Lung microvascular endothelial cell (primary cell): ENCODE measurements at regions not wholly inside any gene's neighbourhood (a gene's known extent, or its start where the extent isn't known, plus 50 kb on each side); places are given as distances from the start of the nearest gene placed in this dataset.
"Not testable (repeated sequence)": the region's sequence is repeated elsewhere in the genome, so short reads cannot be mapped to it uniquely, and the experiment has no call there.

ENCODE experiments used
- DNase-seq, 2 donors: peaks; one replicate each; pipeline versions ENCODE4 v3.0.0 to v3.0.0-alpha.2; 2010; ENCODE audit warnings: low read depth in 2 of 2

GRCh38 chr13:42478531-42479156, 95.3 kb upstream of the TNFSF11 start:
- DNase-seq = peak; percentile 41 to 67

GRCh38 chr13:42484386-42484785, 89.6 kb upstream of the TNFSF11 start:
- no peak for DNase-seq

GRCh38 chr13:42485272-42485671, 88.7 kb upstream of the TNFSF11 start:
- DNase-seq = no peak

GRCh38 chr13:42486711-42487198, 87.2 kb upstream of the TNFSF11 start:
- peak; percentile 71 to 95 for DNase-seq

- DNase-seq = no peak
These were observed 86.7 kb upstream of the TNFSF11 start for GRCh38 chr13:42487221-42487620.

- DNase-seq = no peak
These were observed 83.3 kb upstream of the TNFSF11 start for GRCh38 chr13:42490676-42491075.

GRCh38 chr13:42492372-42492920, 81.5 kb upstream of the TNFSF11 start:
- DNase-seq = no peak

GRCh38 chr13:42494157-42494556, 79.8 kb upstream of the TNFSF11 start:
- DNase-seq = peak in 1 of 2 donors; percentile 90

GRCh38 chr13:42495255-42495654, 78.7 kb upstream of the TNFSF11 start:
- peak in 1 of 2 donors; percentile 32 for DNase-seq

- DNase-seq = no peak
These were observed 78.2 kb upstream of the TNFSF11 start for GRCh38 chr13:42495751-42496150.

GRCh38 chr13:42496926-42497554, 76.9 kb upstream of the TNFSF11 start:
- not testable (repeated sequence) for DNase-seq

- DNase-seq = peak; percentile 53 to 96
These were observed 76.2 kb upstream of the TNFSF11 start for GRCh38 chr13:42497798-42498197.

- peak in 1 of 2 donors; percentile 19 for DNase-seq
These were observed 75.4 kb upstream of the TNFSF11 start for GRCh38 chr13:42498521-42498920.
